HG02852 (cell line): ENCODE measurements at regions not wholly inside any gene's neighbourhood (a gene's known extent, or its start where the extent isn't known, plus 50 kb on each side); places are given as distances from the start of the nearest gene placed in this dataset.
"Not testable (repeated sequence)": the region's sequence is repeated elsewhere in the genome, so short reads cannot be mapped to it uniquely, and the experiment has no call there.

ENCODE experiments used
- ATAC-seq: cut with Tn5 transposase; IDR thresholded peaks from one replicate; pipeline ENCODE4 v1.9.1; 2021; ENCODE audit warnings: mild to moderate bottlenecking, moderate library complexity; ENCODE audit not compliant: unreplicated experiment

GRCh38 chr1:104288322-104288721, 538.6 kb downstream of the AMY1C start:
- ATAC-seq: not testable (repeated sequence)

GRCh38 chr1:104291156-104291555, 541.5 kb downstream of the AMY1C start:
- no peak for ATAC-seq

GRCh38 chr1:104294259-104294658, 544.6 kb downstream of the AMY1C start:
- ATAC-seq: no peak

- no peak for ATAC-seq
These were observed 545.8 kb downstream of the AMY1C start for GRCh38 chr1:104295511-104295910.

- no peak for ATAC-seq
These were observed 560.0 kb downstream of the AMY1C start for GRCh38 chr1:104309673-104310072.

- no peak for ATAC-seq
These were observed 566.1 kb downstream of the AMY1C start for GRCh38 chr1:104315823-104316222.

- no peak for ATAC-seq
These were observed 572.4 kb downstream of the AMY1C start for GRCh38 chr1:104322131-104322530.

- ATAC-seq: no peak
These were observed 579.6 kb downstream of the AMY1C start for GRCh38 chr1:104329278-104329677.

- ATAC-seq: no peak
These were observed 582.1 kb downstream of the AMY1C start for GRCh38 chr1:104331763-104332162.

GRCh38 chr1:104337927-104338326, 588.2 kb downstream of the AMY1C start:
- ATAC-seq: not testable (repeated sequence)

GRCh38 chr1:104341944-104342343, 592.2 kb downstream of the AMY1C start:
- no peak for ATAC-seq

- ATAC-seq: no peak
These were observed 598.6 kb downstream of the AMY1C start for GRCh38 chr1:104348277-104348676.

GRCh38 chr1:104353580-104353979, 603.9 kb downstream of the AMY1C start:
- ATAC-seq: no peak

- no peak for ATAC-seq
These were observed 608.4 kb downstream of the AMY1C start for GRCh38 chr1:104358086-104358485.

GRCh38 chr1:104358621-104359020, 608.9 kb downstream of the AMY1C start:
- ATAC-seq: no peak

- no peak for ATAC-seq
These were observed 628.7 kb downstream of the AMY1C start for GRCh38 chr1:104378414-104378813.

GRCh38 chr1:104380003-104380402, 630.3 kb downstream of the AMY1C start:
- ATAC-seq: no peak

GRCh38 chr1:104387716-104388508, 638.2 kb downstream of the AMY1C start:
- ATAC-seq: peak; percentile 78

GRCh38 chr1:104392552-104392951, 642.9 kb downstream of the AMY1C start:
- ATAC-seq: no peak

GRCh38 chr1:104402178-104402577, 652.5 kb downstream of the AMY1C start:
- ATAC-seq: no peak

- ATAC-seq: no peak
These were observed 654.2 kb downstream of the AMY1C start for GRCh38 chr1:104403883-104404282.

- no peak for ATAC-seq
These were observed 657.0 kb downstream of the AMY1C start for GRCh38 chr1:104406728-104407127.

- no peak for ATAC-seq
These were observed 658.6 kb downstream of the AMY1C start for GRCh38 chr1:104408268-104408667.
